ENCODE measurements at regions not wholly inside any gene's neighbourhood (a gene's known extent, or its start where the extent isn't known, plus 50 kb on each side); places are given as distances from the start of the nearest gene placed in this dataset.

- H2AFZ ChIP-seq: no peak overlapping the region
- no peaks in the 10 kb centered on the region for H4K20me1 ChIP-seq (ENCODE audit: insufficient read depth, poor library complexity, severe bottlenecking)
- no peaks in the 10 kb centered on the region for H3K79me2 ChIP-seq
- H3K36me3 ChIP-seq (replicated peaks; ENCODE audit: insufficient read depth, low read depth): no peaks in the 10 kb centered on the region
- H3K9me2 ChIP-seq (replicated peaks; ENCODE audit: insufficient read depth): no peaks in the 10 kb centered on the region
- WGBS (ENCODE audit: low lambda C conversion rate, missing lambda C conversion rate): 97% methylated on average over 1 of the region's 1 CpG
- peak overlapping the region; percentile 69 for H3K4me2 ChIP-seq
- H3K27me3 ChIP-seq: no peaks in the 10 kb centered on the region
- no peak overlapping the region for H3K4me3 ChIP-seq
- TF ChIP-seq EZH2phosphoT487 (IDR thresholded peaks at IDR 0.05; ENCODE audit: low read depth, severe bottlenecking, unreplicated experiment) (no peak), EZH2 (IDR thresholded peaks at IDR 0.05; ENCODE audit: borderline replicate concordance) (no peak)
- TF ChIP-seq, protein P1, sequence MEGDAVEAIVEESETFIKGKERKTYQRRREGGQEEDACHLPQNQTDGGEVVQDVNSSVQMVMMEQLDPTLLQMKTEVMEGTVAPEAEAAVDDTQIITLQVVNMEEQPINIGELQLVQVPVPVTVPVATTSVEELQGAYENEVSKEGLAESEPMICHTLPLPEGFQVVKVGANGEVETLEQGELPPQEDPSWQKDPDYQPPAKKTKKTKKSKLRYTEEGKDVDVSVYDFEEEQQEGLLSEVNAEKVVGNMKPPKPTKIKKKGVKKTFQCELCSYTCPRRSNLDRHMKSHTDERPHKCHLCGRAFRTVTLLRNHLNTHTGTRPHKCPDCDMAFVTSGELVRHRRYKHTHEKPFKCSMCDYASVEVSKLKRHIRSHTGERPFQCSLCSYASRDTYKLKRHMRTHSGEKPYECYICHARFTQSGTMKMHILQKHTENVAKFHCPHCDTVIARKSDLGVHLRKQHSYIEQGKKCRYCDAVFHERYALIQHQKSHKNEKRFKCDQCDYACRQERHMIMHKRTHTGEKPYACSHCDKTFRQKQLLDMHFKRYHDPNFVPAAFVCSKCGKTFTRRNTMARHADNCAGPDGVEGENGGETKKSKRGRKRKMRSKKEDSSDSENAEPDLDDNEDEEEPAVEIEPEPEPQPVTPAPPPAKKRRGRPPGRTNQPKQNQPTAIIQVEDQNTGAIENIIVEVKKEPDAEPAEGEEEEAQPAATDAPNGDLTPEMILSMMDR (IDR thresholded peaks at IDR 0.05; ENCODE audit: poor library complexity): no peak
- no peaks in the 10 kb centered on the region for H3K9me3 ChIP-seq (ENCODE audit: low read depth)
- no peak for DNase-seq (ENCODE audit: low spot score)
- no peaks in the 10 kb centered on the region for H3K4me1 ChIP-seq (ENCODE audit: insufficient read depth)
- H3K27ac ChIP-seq: peak overlapping the region; percentile 88
Observed at GRCh38 chr12:115353467-115353866, 669.5 kb upstream of the TBX3 start.

- Histone ChIP-seq H3K4me1 (ENCODE audit: insufficient read depth) (no peaks in the 10 kb centered on the region), H3K27ac (no peak overlapping the region), H3K4me3 (no peak overlapping the region), H2AFZ (no peak overlapping the region), H4K20me1 (ENCODE audit: insufficient read depth, poor library complexity, severe bottlenecking) (no peaks in the 10 kb centered on the region), H3K9me3 (ENCODE audit: low read depth) (no peaks in the 10 kb centered on the region), H3K27me3 (no peaks in the 10 kb centered on the region), H3K79me2 (no peaks in the 10 kb centered on the region), H3K36me3 (replicated peaks; ENCODE audit: insufficient read depth, low read depth) (no peaks in the 10 kb centered on the region), H3K9me2 (replicated peaks; ENCODE audit: insufficient read depth) (no peaks in the 10 kb centered on the region), H3K4me2 (no peak overlapping the region)
- TF ChIP-seq, protein P1 (IDR thresholded peaks at IDR 0.05; ENCODE audit: poor library complexity): no peak
- TF ChIP-seq EZH2 (IDR thresholded peaks at IDR 0.05; ENCODE audit: borderline replicate concordance): no peak
- TF ChIP-seq EZH2phosphoT487 (IDR thresholded peaks at IDR 0.05; ENCODE audit: low read depth, severe bottlenecking, unreplicated experiment): no peak
- 82% methylated on average over 5 of the region's 5 CpGs for WGBS (ENCODE audit: low lambda C conversion rate, missing lambda C conversion rate)
- DNase-seq (ENCODE audit: low spot score): no peak
Observed at GRCh38 chr12:115351514-115352077, 667.6 kb upstream of the TBX3 start.

GRCh38 chr12:115349711-115350110 lies 665.7 kb upstream of the TBX3 start:
- Histone ChIP-seq H3K4me3 (no peak overlapping the region), H3K79me2 (no peaks in the 10 kb centered on the region), H3K9me3 (ENCODE audit: low read depth) (no peaks in the 10 kb centered on the region), H3K9me2 (replicated peaks; ENCODE audit: insufficient read depth) (no peaks in the 10 kb centered on the region), H3K27ac (no peak overlapping the region), H4K20me1 (ENCODE audit: insufficient read depth, poor library complexity, severe bottlenecking) (no peaks in the 10 kb centered on the region), H3K27me3 (no peaks in the 10 kb centered on the region), H3K36me3 (replicated peaks; ENCODE audit: insufficient read depth, low read depth) (no peaks in the 10 kb centered on the region), H3K4me2 (no peak overlapping the region), H2AFZ (no peak overlapping the region), H3K4me1 (ENCODE audit: insufficient read depth) (no peaks in the 10 kb centered on the region)
- TF ChIP-seq, protein P1 (IDR thresholded peaks at IDR 0.05; ENCODE audit: poor library complexity): no peak
- TF ChIP-seq EZH2phosphoT487 (IDR thresholded peaks at IDR 0.05; ENCODE audit: low read depth, severe bottlenecking, unreplicated experiment) (no peak), EZH2 (IDR thresholded peaks at IDR 0.05; ENCODE audit: borderline replicate concordance) (no peak)
- WGBS (ENCODE audit: low lambda C conversion rate, missing lambda C conversion rate): 21% methylated on average over 1 of the region's 1 CpG
- no peak for DNase-seq (ENCODE audit: low spot score)

Data from hepatocyte (in vitro differentiated cells).